LNCaP clone FGC (cell line): ENCODE measurements at regions not wholly inside any gene's neighbourhood (a gene's known extent, or its start where the extent isn't known, plus 50 kb on each side); places are given as distances from the start of the nearest gene placed in this dataset.
A peak's percentile ranks its signal among the peaks of the same experiment; 100 is the strongest.
"Not testable (repeated sequence)": the region's sequence is repeated elsewhere in the genome, so short reads cannot be mapped to it uniquely, and the experiment has no call there.

Experiments
- DNase-seq: peaks from one replicate; pipeline ENCODE4 v3.0.0-alpha.2; 2011; ENCODE audit warnings: low read depth
- H3K4me3 ChIP-seq: 2 replicates; pipeline ENCODE4 v1.5.1; 2011; ENCODE audit warnings: mild to moderate bottlenecking, low read depth, low read length, control low read depth
- CTCF ChIP-seq: IDR thresholded peaks from 2 replicates; pipeline ENCODE4 v1.5.1; 2012; ENCODE audit warnings: mild to moderate bottlenecking; ENCODE audit not compliant: control insufficient read depth, insufficient read depth; ENCODE audit errors: extremely low read depth

GRCh38 chr5:71817891-71818290 lies 98.8 kb downstream of the CARTPT start:
- H3K4me3 ChIP-seq: no peak overlapping the region
- no peak for TF ChIP-seq CTCF
- no peak for DNase-seq

- H3K4me3 ChIP-seq: no peak overlapping the region
- DNase-seq: no peak
- no peak for TF ChIP-seq CTCF
Measured at GRCh38 chr5:71821029-71821428, 102.0 kb downstream of the CARTPT start.

GRCh38 chr5:71822065-71822464 lies 103.0 kb downstream of the CARTPT start:
- H3K4me3 ChIP-seq, DNase-seq: not testable (repeated sequence)

- H3K4me3 ChIP-seq: no peak overlapping the region
- no peak for TF ChIP-seq CTCF
- DNase-seq: no peak
Measured at GRCh38 chr5:71825992-71826391, 106.9 kb downstream of the CARTPT start.

GRCh38 chr5:71828291-71829040 lies 109.4 kb downstream of the CARTPT start:
- no peak for DNase-seq
- TF ChIP-seq CTCF: no peak
- no peak overlapping the region for H3K4me3 ChIP-seq

GRCh38 chr5:71829206-71829605 lies 110.1 kb downstream of the CARTPT start:
- no peak for TF ChIP-seq CTCF
- no peak overlapping the region for H3K4me3 ChIP-seq
- no peak for DNase-seq

- no peak overlapping the region for H3K4me3 ChIP-seq
- DNase-seq: peak; percentile 46
- TF ChIP-seq CTCF: no peak
Measured at GRCh38 chr5:71830681-71831539, 111.8 kb downstream of the CARTPT start.
